K562 (cell line): ENCODE measurements at regions not wholly inside any gene's neighbourhood (a gene's known extent, or its start where the extent isn't known, plus 50 kb on each side); places are given as distances from the start of the nearest gene placed in this dataset.
A peak's percentile ranks its signal among the peaks of the same experiment; 100 is the strongest.

Experiments
- ATAC-seq: fragments of 200-7000 bp; cut with Tn5 transposase; 3 replicates; pipeline ENCODE4 v1.9.1; 2020; ENCODE audit warnings: moderate library complexity
- BruUV-seq: library from RNA; stranded (reverse); fragments of 400-500 nt; replicated peaks from 2 replicates; lab custom pipeline; 2021; lab: Mats Ljungman, UMichigan
- CTCF ChIA-PET: fragments of 300-600 bp; formaldehyde crosslinking; extraction: SDS; loops from one replicate; lab custom pipeline; 2021; ENCODE audit warnings: low intra/inter-chr PET ratio; lab: Yijun Ruan, JAX
- POLR2A ChIA-PET: fragments of 300-600, 350-650 bp; sonication (Branson Sonifier 250); formaldehyde crosslinking; extraction: SDS; loops from one replicate; lab custom pipeline; 2021; ENCODE audit warnings: antibody characterized with exemption, inconsistent platforms; lab: Yijun Ruan, JAX
- DNase-seq, 4 experiments: peaks; one replicate each; pipeline versions ENCODE4 v3.0.0 to v3.0.0-alpha.2; 2011 to 2018; ENCODE audit warnings: low spot score in 3 of 4, mixed read lengths in 3 of 4; ENCODE audit errors: extremely low read depth in 1 of 4
- FAIRE-seq: peaks from 2 replicates; lab custom pipeline; 2011; peaks lifted over from hg19 to GRCh38; lab: Jason Lieb, UNC
- H2AFZ ChIP-seq: 2 replicates; pipeline ENCODE4 v1.6.0; 2011; ENCODE audit warnings: low read depth, low read length, control low read depth, inconsistent platforms
- H3K27ac ChIP-seq: fragments of 200-600 bp; 3 replicates; pipeline ENCODE4 v1.8.0; 2011; ENCODE audit warnings: low read depth, mild to moderate bottlenecking, control low read depth, inconsistent platforms, low read length, moderate library complexity, mixed read lengths; ENCODE audit errors: extremely low read depth
- H3K27me3 ChIP-seq, 2 experiments: fragments of 300-600 bp in 1 of 2; 2 replicates in 1 of 2; 3 replicates in 1 of 2; pipeline versions ENCODE4 v1.6.0 to v1.8.0; 2011; ENCODE audit warnings: inconsistent platforms in 2 of 2, low read length in 2 of 2, mild to moderate bottlenecking in 1 of 2, mixed read lengths in 1 of 2, moderate library complexity in 1 of 2; ENCODE audit not compliant: control insufficient read depth in 2 of 2, insufficient read depth in 2 of 2
- H3K36me3 ChIP-seq: fragments of 300-600 bp; 3 replicates; pipeline ENCODE4 v1.8.0; 2011; ENCODE audit warnings: mild to moderate bottlenecking, low read length, inconsistent platforms; ENCODE audit not compliant: control insufficient read depth, insufficient read depth
- H3K4me1 ChIP-seq, 2 experiments: fragments of 200-600 bp in 1 of 2; replicated peaks in 1 of 2; 2 replicates in 1 of 2; 3 replicates in 1 of 2; pipeline versions ENCODE4 v1.5.1 to v1.8.0; 2011; ENCODE audit warnings: inconsistent platforms in 2 of 2, low read length in 2 of 2, mild to moderate bottlenecking in 1 of 2, mixed read lengths in 1 of 2, moderate library complexity in 1 of 2; ENCODE audit not compliant: control insufficient read depth in 2 of 2, insufficient read depth in 2 of 2
- H3K4me2 ChIP-seq: 2 replicates; pipeline ENCODE4 v1.6.1; 2011; ENCODE audit warnings: low read length, control low read depth, inconsistent platforms, mixed read lengths; ENCODE audit not compliant: insufficient read depth
- H3K4me3 ChIP-seq: fragments of 200-600 bp; sonication (generic), shearing (Covaris generic); 2 replicates; pipeline ENCODE4 v1.5.1; 2016; ENCODE audit warnings: control low read depth, inconsistent platforms
- H3K79me2 ChIP-seq: fragments of 200-600 bp; 3 replicates; pipeline ENCODE4 v1.8.0; 2011; ENCODE audit warnings: low read length, inconsistent platforms; ENCODE audit not compliant: control insufficient read depth, insufficient read depth
- H3K9ac ChIP-seq, 2 experiments: 2 replicates each; pipeline versions ENCODE4 v1.6.0 to v1.6.1; 2011; ENCODE audit warnings: low read depth in 2 of 2, low read length in 2 of 2, control low read depth in 1 of 2, inconsistent platforms in 1 of 2, mild to moderate bottlenecking in 1 of 2, mixed read lengths in 1 of 2; ENCODE audit not compliant: insufficient read depth in 1 of 2
- H3K9me1 ChIP-seq: one replicate; pipeline ENCODE4 v1.6.0; 2011; ENCODE audit warnings: inconsistent platforms, mild to moderate bottlenecking, low read length, moderate library complexity; ENCODE audit not compliant: control insufficient read depth, insufficient read depth
- H3K9me3 ChIP-seq: replicated peaks from 2 replicates; pipeline ENCODE4 v1.5.1; 2011; ENCODE audit warnings: low read depth, low read length, inconsistent platforms; ENCODE audit not compliant: control insufficient read depth, insufficient read depth
- H4K20me1 ChIP-seq: replicated peaks from 2 replicates; pipeline ENCODE4 v1.6.1; 2011; ENCODE audit warnings: low read length, inconsistent platforms, mixed read lengths; ENCODE audit not compliant: control insufficient read depth, insufficient read depth
- BCLAF1 ChIP-seq, 2 experiments: fragments of 450-650 bp in 1 of 2; IDR thresholded peaks; 2 replicates each; pipeline ENCODE4 v1.6.1; 2011 to 2017; ENCODE audit warnings: low read depth in 2 of 2, antibody characterized with exemption in 1 of 2, borderline replicate concordance in 1 of 2, low read length in 1 of 2, mild to moderate bottlenecking in 1 of 2, mixed read lengths in 1 of 2; ENCODE audit not compliant: control insufficient read depth in 1 of 2
- DACH1 ChIP-seq: fragments of 450-650 bp; IDR thresholded peaks from 2 replicates; pipeline ENCODE4 v1.6.1; 2018; ENCODE audit not compliant: partially characterized antibody
- RFX1 ChIP-seq: fragments of 450-650 bp; IDR thresholded peaks from 2 replicates; pipeline ENCODE4 v1.6.1; 2016; ENCODE audit warnings: mild to moderate bottlenecking, moderate library complexity
- YBX1 ChIP-seq: fragments of 450-650 bp; IDR thresholded peaks from 2 replicates; pipeline ENCODE4 v1.7.1; 2016; ENCODE audit warnings: mild to moderate bottlenecking
- ZBTB11 ChIP-seq, 3 experiments: fragments of 200-800 bp in 1 of 3; fragments of 250-450 bp in 1 of 3; fragments of 450-650 bp in 1 of 3; sonication (Bioruptor Pico) in 1 of 3; sonication (Bioruptor generic) in 1 of 3; formaldehyde crosslinking in 1 of 3; IDR thresholded peaks; 2 replicates each; pipeline versions ENCODE4 v1.6.1 to v1.8.0; 2016 to 2022; ENCODE audit warnings: mild to moderate bottlenecking in 2 of 3, missing genetic modification characterization in 2 of 3, missing compliant biosample characterization in 1 of 3, moderate library complexity in 1 of 3
- WGBS: fragments of 100-300 bp; shearing (Covaris generic); methylation state at CpG from one replicate; pipeline ENCODE4 v1.1.6; 2016; ENCODE audit warnings: low coverage, mixed read lengths; ENCODE audit not compliant: insufficient coverage; ENCODE audit errors: missing lambda C conversion rate; 5-methylcytosine and 5-hydroxymethylcytosine counted together
- in situ Hi-C: fragments of 300-500 bp; cut with MboI; formaldehyde crosslinking; loops from 4 replicates; pipeline ENCODE4 v1.15.0; 2018; ENCODE audit warnings: inconsistent platforms, mixed read lengths
- intact Hi-C: fragments of 100-400 bp; cut with micrococcal nuclease; formaldehyde crosslinking; loops from 2 replicates; pipeline ENCODE4 v1.14.2; 2022

GRCh38 chr20:53801609-53802370 lies 208.2 kb upstream of the ZNF217 start:
- no TSS peak for BruUV-seq
- POLR2A ChIA-PET, result no interaction called here

More at GRCh38 chr20:53801609-53802370, 208.2 kb upstream of the ZNF217 start:
- WGBS, result 73% methylated on average over 13 of the region's 17 CpGs
- H3K4me3 ChIP-seq, result no peak overlapping the region
- no peaks in the 10 kb centered on the region for H4K20me1 ChIP-seq
- H3K27ac ChIP-seq, result no peak overlapping the region
- CTCF ChIA-PET, result no interaction called here
- FAIRE-seq (peak; percentile 19), ATAC-seq (no peak), DNase-seq (no peak)
- H3K9me1 ChIP-seq, result no peaks in the 10 kb centered on the region
- H3K27me3 ChIP-seq, result no peaks in the 10 kb centered on the region
- TF ChIP-seq RFX1 (peak; percentile 18; the same call in 1 of the 2 replicates), YBX1 (no peak), BCLAF1 (IDR thresholded peaks at IDR 0.05; ENCODE audit: borderline replicate concordance in 1 of 2, control insufficient read depth in 1 of 2, low read depth in 2 of 2, low read length in 1 of 2) (0 out of 4 replicates have a peak, but pooled peaks of 1 of the 2 experiments have one; percentile 30), DACH1 (no peak), ZBTB11 (CRISPR knock-in tag; IDR thresholded peaks at IDR 0.05) (peak in 1 of 3 experiments; percentile 85; a peak in 2 of 6 replicates)
- TF ChIP-seq, all 486 proteins: peak for 3
- H2AFZ ChIP-seq, result no peak overlapping the region
- H3K9me3 ChIP-seq, result no peaks in the 10 kb centered on the region
- intact Hi-C loops (no loop called here), in situ Hi-C loops (no loop called here)
- no peak overlapping the region for H3K9ac ChIP-seq
- H3K4me2 ChIP-seq, result no peak overlapping the region
- H3K4me1 ChIP-seq, result peaks cover 0 to 7% of the 10 kb centered on the region in 2 experiments; a peak in 3 of 5 replicates
- H3K79me2 ChIP-seq, result no peaks in the 10 kb centered on the region
- no peaks in the 10 kb centered on the region for H3K36me3 ChIP-seq
